NCI-H1436 (cell line): ENCODE measurements at regions not wholly inside any gene's neighbourhood (a gene's known extent, or its start where the extent isn't known, plus 50 kb on each side); places are given as distances from the start of the nearest gene placed in this dataset.
A peak's percentile ranks its signal among the peaks of the same experiment; 100 is the strongest.

ENCODE experiments used
- DNase-seq: peaks from one replicate; lab custom pipeline; 2025; lab: John Stamatoyannopoulos, UW

- DNase-seq = no peak
These were observed 70.2 kb upstream of the SLC27A6 start for GRCh38 chr5:128895122-128895521.

GRCh38 chr5:128896675-128897074, 68.6 kb upstream of the SLC27A6 start:
- DNase-seq = no peak

- DNase-seq = no peak
These were observed 61.7 kb upstream of the SLC27A6 start for GRCh38 chr5:128903550-128903949.

- no peak for DNase-seq
These were observed 60.3 kb upstream of the SLC27A6 start for GRCh38 chr5:128904805-128905567.

GRCh38 chr5:128905568-128906110, 59.6 kb upstream of the SLC27A6 start:
- DNase-seq = peak; percentile 7

- no peak for DNase-seq
These were observed 51.7 kb upstream of the SLC27A6 start for GRCh38 chr5:128913551-128913950.
